ENCODE measurements at regions not wholly inside any gene's neighbourhood (a gene's known extent, or its start where the extent isn't known, plus 50 kb on each side); places are given as distances from the start of the nearest gene placed in this dataset.

DNA sequence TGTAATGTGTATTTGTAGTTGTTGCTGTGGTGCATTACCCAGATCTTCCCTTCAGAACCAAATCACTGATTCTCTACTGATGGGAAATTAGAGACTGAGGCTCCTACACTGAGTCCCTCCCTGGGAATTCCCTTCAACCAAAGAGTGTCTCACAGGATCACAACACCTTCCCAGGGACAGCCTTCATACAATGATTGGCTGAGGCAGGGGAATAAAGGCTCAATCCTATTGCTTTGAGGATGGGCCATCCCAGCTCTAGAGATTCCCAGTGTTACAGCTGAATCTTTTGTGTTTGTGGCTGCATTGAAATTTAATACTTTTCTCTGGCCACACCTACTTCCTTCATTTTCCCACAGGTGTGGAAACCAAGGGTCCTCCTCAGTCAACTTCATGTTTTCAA lies 96.4 kb upstream of the ELL2 start:
- DNase-seq = no peak
- TF ChIP-seq, protein P1, sequence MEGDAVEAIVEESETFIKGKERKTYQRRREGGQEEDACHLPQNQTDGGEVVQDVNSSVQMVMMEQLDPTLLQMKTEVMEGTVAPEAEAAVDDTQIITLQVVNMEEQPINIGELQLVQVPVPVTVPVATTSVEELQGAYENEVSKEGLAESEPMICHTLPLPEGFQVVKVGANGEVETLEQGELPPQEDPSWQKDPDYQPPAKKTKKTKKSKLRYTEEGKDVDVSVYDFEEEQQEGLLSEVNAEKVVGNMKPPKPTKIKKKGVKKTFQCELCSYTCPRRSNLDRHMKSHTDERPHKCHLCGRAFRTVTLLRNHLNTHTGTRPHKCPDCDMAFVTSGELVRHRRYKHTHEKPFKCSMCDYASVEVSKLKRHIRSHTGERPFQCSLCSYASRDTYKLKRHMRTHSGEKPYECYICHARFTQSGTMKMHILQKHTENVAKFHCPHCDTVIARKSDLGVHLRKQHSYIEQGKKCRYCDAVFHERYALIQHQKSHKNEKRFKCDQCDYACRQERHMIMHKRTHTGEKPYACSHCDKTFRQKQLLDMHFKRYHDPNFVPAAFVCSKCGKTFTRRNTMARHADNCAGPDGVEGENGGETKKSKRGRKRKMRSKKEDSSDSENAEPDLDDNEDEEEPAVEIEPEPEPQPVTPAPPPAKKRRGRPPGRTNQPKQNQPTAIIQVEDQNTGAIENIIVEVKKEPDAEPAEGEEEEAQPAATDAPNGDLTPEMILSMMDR (IDR thresholded peaks at IDR 0.05) = no peak
- TF ChIP-seq POLR2A (IDR thresholded peaks at IDR 0.05) = no peak
- intact Hi-C loops (cut with DNase I) = loop anchor here (10.0 kb wide), 1 partner anchor 187 kb away; no protein-coding TSS in a partner anchor
- no peaks in the 10 kb centered on the region for H3K36me3 ChIP-seq
- H3K9me3 ChIP-seq = no peaks in the 10 kb centered on the region
- no peak overlapping the region for H3K4me3 ChIP-seq (replicated peaks in 1 of 3)
- H3K27me3 ChIP-seq = no peaks in the 10 kb centered on the region
- H3K4me1 ChIP-seq = peaks cover 0 to 1% of the 10 kb centered on the region in 2 donors
- no peak overlapping the region for H3K27ac ChIP-seq

- peak overlapping the region in 1 of 3 donors; percentile 12 for H3K27ac ChIP-seq
- H3K4me1 ChIP-seq = peaks cover 12 to 23% of the 10 kb centered on the region in 2 donors
- no peaks in the 10 kb centered on the region for H3K27me3 ChIP-seq
- H3K9me3 ChIP-seq = no peaks in the 10 kb centered on the region
- H3K36me3 ChIP-seq = no peaks in the 10 kb centered on the region
- intact Hi-C loops (cut with DNase I) = loop anchor here (10.0 kb wide), 1 partner anchor 190 kb away; no protein-coding TSS in a partner anchor
- TF ChIP-seq POLR2A (IDR thresholded peaks at IDR 0.05) = no peak
- TF ChIP-seq, protein P1 (IDR thresholded peaks at IDR 0.05) = no peak
- no peak for DNase-seq
- no peak overlapping the region for H3K4me3 ChIP-seq (replicated peaks in 1 of 3)
- WGBS, 2 donors = 84 to 87% methylated on average over 5 of the region's 5 CpGs
These were observed 92.8 kb upstream of the ELL2 start for GRCh38 chr5:96054311-96055030.

DNA sequence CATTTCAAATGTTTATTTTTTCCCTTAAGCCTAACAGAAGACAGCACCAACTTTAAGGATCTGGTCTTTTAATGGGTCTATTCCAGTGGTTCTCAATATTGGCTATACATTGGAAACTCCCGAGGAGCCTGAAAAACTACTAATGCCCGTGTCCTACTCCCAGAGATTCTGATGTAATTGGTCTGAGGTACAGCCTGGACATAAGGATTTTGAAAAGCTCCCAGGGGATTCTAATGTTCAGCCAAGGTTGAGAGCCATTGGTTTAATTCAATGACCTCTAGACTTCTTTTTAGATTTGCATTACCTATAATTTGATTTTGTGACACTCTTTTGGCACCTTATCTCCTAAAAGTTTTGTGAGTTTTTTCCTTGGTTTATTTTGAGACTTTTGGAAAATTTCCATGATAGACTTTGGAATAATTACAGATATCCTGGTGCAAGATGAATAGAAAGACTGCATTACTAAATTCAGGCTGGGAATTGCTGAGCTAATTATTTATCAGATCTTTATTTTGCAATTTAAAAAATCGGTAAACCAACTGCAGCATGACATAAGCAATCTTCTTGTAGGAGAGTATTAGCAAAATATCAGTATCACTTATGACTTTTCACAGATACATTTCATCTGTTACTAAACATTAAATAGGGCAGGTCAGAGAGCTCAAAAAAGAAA lies 91.5 kb upstream of the ELL2 start:
- no peak for TF ChIP-seq POLR2A (IDR thresholded peaks at IDR 0.05)
- TF ChIP-seq, protein P1 (IDR thresholded peaks at IDR 0.05) = no peak
- H3K9me3 ChIP-seq = no peaks in the 10 kb centered on the region
- H3K4me1 ChIP-seq = peaks cover 25 to 36% of the 10 kb centered on the region in 2 donors
- intact Hi-C loops (cut with DNase I) = loop anchor here (10.0 kb wide), 1 partner anchor 192 kb away; no protein-coding TSS in a partner anchor
- H3K27me3 ChIP-seq = no peaks in the 10 kb centered on the region
- no peaks in the 10 kb centered on the region for H3K36me3 ChIP-seq
- no peak overlapping the region for H3K4me3 ChIP-seq (replicated peaks in 1 of 3)
- 81 to 84% methylated on average over 3 of the region's 3 CpGs for WGBS, 2 donors
- H3K27ac ChIP-seq = peak overlapping the region in 1 of 3 donors; percentile 39
- DNase-seq = no peak

DNA sequence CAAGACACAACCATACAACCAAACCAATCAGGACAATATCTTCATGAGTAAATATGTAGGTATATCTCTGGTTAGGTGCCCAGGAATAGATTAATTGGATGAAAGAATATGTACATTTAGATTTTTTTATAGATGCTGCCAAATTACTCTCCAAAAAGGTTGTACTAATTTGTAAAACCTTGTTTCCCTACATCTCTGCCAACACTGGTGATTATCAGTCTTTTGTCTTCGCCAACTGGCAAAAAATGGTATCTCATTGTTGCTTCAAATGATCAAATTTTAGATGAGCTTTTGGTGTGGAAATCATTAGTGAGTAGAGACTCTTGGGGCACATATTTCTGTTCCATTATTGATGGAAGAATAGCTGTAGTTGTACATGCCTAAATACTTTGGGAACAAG lies 90.7 kb upstream of the ELL2 start:
- intact Hi-C loops (cut with DNase I) = loop anchor here (10.0 kb wide), 1 partner anchor 192 kb away; no protein-coding TSS in a partner anchor
- Histone ChIP-seq H3K27ac (peak overlapping the region in 1 of 3 donors; percentile 96), H3K4me1 (peaks cover 26 to 38% of the 10 kb centered on the region in 2 donors), H3K4me3 (replicated peaks in 1 of 3) (no peak overlapping the region), H3K27me3 (no peaks in the 10 kb centered on the region), H3K9me3 (no peaks in the 10 kb centered on the region), H3K36me3 (no peaks in the 10 kb centered on the region)
- DNase-seq = no peak
- TF ChIP-seq, protein P1 (IDR thresholded peaks at IDR 0.05) = no peak
- TF ChIP-seq POLR2A (IDR thresholded peaks at IDR 0.05) = no peak
- WGBS, 2 donors = 96 to 100% methylated on average over 1 of the region's 1 CpG

GRCh38 chr5:96051401-96051830 lies 89.8 kb upstream of the ELL2 start:
- H3K4me1 ChIP-seq = peaks cover 26 to 38% of the 10 kb centered on the region in 2 donors
- no peaks in the 10 kb centered on the region for H3K36me3 ChIP-seq
- H3K4me3 ChIP-seq (replicated peaks in 1 of 3) = no peak overlapping the region
- intact Hi-C loops (cut with DNase I) = loop anchor here (10.0 kb wide), 1 partner anchor 193 kb away; no protein-coding TSS in a partner anchor
- H3K27ac ChIP-seq = peak overlapping the region; percentile 77 to 96 (median 86)
- DNase-seq = peak; percentile 66
- no peaks in the 10 kb centered on the region for H3K9me3 ChIP-seq
- TF ChIP-seq, protein P1 (IDR thresholded peaks at IDR 0.05) = no peak
- peak in 1 of 2 donors; percentile 1 for TF ChIP-seq POLR2A (IDR thresholded peaks at IDR 0.05)
- 40 to 52% methylated on average over 4 of the region's 4 CpGs for WGBS, 2 donors
- no peaks in the 10 kb centered on the region for H3K27me3 ChIP-seq
